CD4-positive, alpha-beta memory T cell (primary cell): ENCODE measurements at regions not wholly inside any gene's neighbourhood (a gene's known extent, or its start where the extent isn't known, plus 50 kb on each side); places are given as distances from the start of the nearest gene placed in this dataset.
"Not testable (repeated sequence)": the region's sequence is repeated elsewhere in the genome, so short reads cannot be mapped to it uniquely, and the experiment has no call there.

Experiments
- CTCF ChIA-PET: fragments of 350-600 bp; sonication (Branson Sonifier 250); formaldehyde crosslinking; loops from one replicate; lab custom pipeline; 2021; ENCODE audit warnings: inconsistent platforms; ENCODE audit not compliant: partially characterized antibody; lab: Charles Lee
- POLR2A ChIA-PET: fragments of 350-600 bp; sonication (Branson Sonifier 250); formaldehyde crosslinking; loops from one replicate; lab custom pipeline; 2021; ENCODE audit not compliant: partially characterized antibody; lab: Charles Lee
- DNase-seq, 5 donors: peaks; one replicate each; pipeline versions ENCODE4 v3.0.0 to v3.0.0-alpha.2; 2020 to 2022; ENCODE audit warnings: mixed read lengths in 1 of 5
- H3K27ac ChIP-seq: one replicate; pipeline ENCODE4 v1.7.0; 2013; ENCODE audit warnings: low read depth, low read length
- H3K27me3 ChIP-seq: 2 replicates; pipeline ENCODE4 v1.7.0; 2013; ENCODE audit warnings: mild to moderate bottlenecking, low read length, moderate library complexity; ENCODE audit not compliant: insufficient read depth
- H3K36me3 ChIP-seq: 2 replicates; pipeline ENCODE4 v1.7.0; 2013; ENCODE audit warnings: mild to moderate bottlenecking, low read length, moderate library complexity; ENCODE audit not compliant: insufficient read depth
- H3K4me1 ChIP-seq: 2 replicates; pipeline ENCODE4 v1.7.0; 2013; ENCODE audit warnings: mild to moderate bottlenecking, low read length, moderate library complexity; ENCODE audit not compliant: insufficient read depth
- H3K4me3 ChIP-seq, 2 donors: one replicate each; pipeline ENCODE4 v1.7.0; 2013; ENCODE audit warnings: low read length in 2 of 2, mild to moderate bottlenecking in 1 of 2
- H3K9me3 ChIP-seq, 2 donors: one replicate each; pipeline ENCODE4 v1.7.0; 2013; ENCODE audit warnings: low read length in 2 of 2, control low read depth in 1 of 2; ENCODE audit not compliant: control insufficient read depth in 1 of 2
- H3K27ac Mint-ChIP-seq, 7 donors: one replicate each; pipeline ENCODE4 v1.8.0; 2020 to 2021; ENCODE audit warnings: mixed read lengths in 7 of 7, mild to moderate bottlenecking in 6 of 7, inconsistent platforms in 3 of 7, moderate library complexity in 3 of 7
- H3K27me3 Mint-ChIP-seq, 2 donors: one replicate each; pipeline ENCODE4 v1.8.0; 2020 to 2021; ENCODE audit warnings: mixed read lengths in 2 of 2
- H3K36me3 Mint-ChIP-seq, 2 donors: one replicate each; pipeline ENCODE4 v1.8.0; 2020 to 2021; ENCODE audit warnings: mixed read lengths in 2 of 2, inconsistent platforms in 1 of 2, mild to moderate bottlenecking in 1 of 2
- H3K4me1 Mint-ChIP-seq, 4 donors: one replicate each; pipeline ENCODE4 v1.8.0; 2020 to 2021; ENCODE audit warnings: mixed read lengths in 4 of 4, mild to moderate bottlenecking in 1 of 4
- H3K4me3 Mint-ChIP-seq, 8 donors: one replicate each; pipeline ENCODE4 v1.8.0; 2020 to 2021; ENCODE audit warnings: mixed read lengths in 8 of 8, mild to moderate bottlenecking in 7 of 8, moderate library complexity in 6 of 8, inconsistent platforms in 3 of 8
- H3K9me3 Mint-ChIP-seq, 8 donors: one replicate each; pipeline ENCODE4 v1.8.0; 2020 to 2021; ENCODE audit warnings: mixed read lengths in 8 of 8, mild to moderate bottlenecking in 5 of 8, inconsistent platforms in 3 of 8, moderate library complexity in 1 of 8
- intact Hi-C: fragments of 100-400 bp; cut with micrococcal nuclease; formaldehyde crosslinking; loops from one replicate; pipeline ENCODE4 v1.15.1; 2023

DNA sequence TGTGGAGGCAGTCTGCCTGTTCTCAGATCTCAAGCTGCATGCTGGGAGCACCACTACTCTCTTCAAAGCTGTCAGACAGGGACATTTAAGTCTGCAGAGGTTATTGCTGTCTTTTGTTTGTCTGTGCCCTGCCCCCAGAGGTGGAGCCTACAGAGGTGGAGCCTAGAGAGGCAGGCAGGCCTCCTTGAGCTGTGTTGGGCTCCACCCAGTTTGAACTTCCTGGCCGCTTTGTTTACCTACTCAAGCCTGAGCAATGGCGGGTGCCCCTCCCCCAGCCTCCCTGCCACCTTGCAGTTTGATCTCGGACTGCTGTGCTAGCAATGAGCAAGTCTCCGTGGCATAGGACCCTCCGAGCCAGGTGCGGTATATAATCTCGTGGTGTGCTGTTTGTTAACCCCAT, 64.9 kb upstream of the PARP8 start:
- POLR2A ChIA-PET = interaction anchor here (1.4 to 3.0 kb wide), 3 partner anchors 9 to 65 kb away, joined by 4 to 14 read pairs (median 4); partner anchors contain the start of gene PARP8
- CTCF ChIA-PET, H3K4me3 ChIP-seq, H3K27ac ChIP-seq, H3K36me3 ChIP-seq, H3K9me3 ChIP-seq, H3K27me3 Mint-ChIP-seq, H3K27me3 ChIP-seq, H3K4me1 ChIP-seq, intact Hi-C loops: not testable (repeated sequence)
- Mint-ChIP-seq H3K4me3 (peak overlapping the region in 6 of 8 donors; percentile 31 to 53 (median 50)), H3K27ac (peak overlapping the region in 3 of 7 donors; percentile 27 to 47 (median 41)), H3K9me3 (peaks cover 0 to 42% (median 28%) of the 10 kb centered on the region in 8 donors), H3K4me1 (peaks cover 14 to 38% (median 25%) of the 10 kb centered on the region in 4 donors), H3K36me3 (peaks cover 10 to 13% of the 10 kb centered on the region in 2 donors)
- peak; percentile 29 to 60 (median 33) for DNase-seq

GRCh38 chr5:50606179-50606578, 60.3 kb upstream of the PARP8 start:
- Mint-ChIP-seq H3K36me3 (no peaks in the 10 kb centered on the region), H3K27ac (no peak overlapping the region), H3K9me3 (peaks cover 0 to 6% (median 0%) of the 10 kb centered on the region in 8 donors), H3K4me1 (peaks cover 9 to 30% (median 20%) of the 10 kb centered on the region in 4 donors), H3K27me3 (peaks cover 0 to 1% of the 10 kb centered on the region in 2 donors), H3K4me3 (no peak overlapping the region)
- ChIA-PET CTCF (no interaction called here), POLR2A (interaction anchor here (1.6 kb wide), 1 partner anchor 20 kb away, joined by 3 read pairs; no protein-coding TSS in a partner anchor)
- no peaks in the 10 kb centered on the region for H3K27me3 ChIP-seq
- no peaks in the 10 kb centered on the region for H3K36me3 ChIP-seq
- peaks cover 8% of the 10 kb centered on the region for H3K4me1 ChIP-seq
- no peak for DNase-seq
- H3K9me3 ChIP-seq = no peaks in the 10 kb centered on the region
- no peak overlapping the region for H3K4me3 ChIP-seq
- H3K27ac ChIP-seq = no peak overlapping the region
- intact Hi-C loops = no loop called here

- H3K9me3 ChIP-seq, DNase-seq, H3K36me3 Mint-ChIP-seq, H3K27me3 ChIP-seq, H3K4me3 Mint-ChIP-seq, H3K9me3 Mint-ChIP-seq, H3K27me3 Mint-ChIP-seq, H3K27ac Mint-ChIP-seq, H3K4me1 ChIP-seq, CTCF ChIA-PET, H3K36me3 ChIP-seq, H3K27ac ChIP-seq, H3K4me3 ChIP-seq, POLR2A ChIA-PET, intact Hi-C loops: not testable (repeated sequence)
- peaks cover 4 to 19% (median 13%) of the 10 kb centered on the region in 4 donors for H3K4me1 Mint-ChIP-seq
Measured at GRCh38 chr5:50607456-50607855, 59.0 kb upstream of the PARP8 start.

GRCh38 chr5:50607953-50608705, 58.3 kb upstream of the PARP8 start:
- H3K4me1 ChIP-seq, H3K4me3 Mint-ChIP-seq, DNase-seq, H3K9me3 ChIP-seq, POLR2A ChIA-PET, H3K4me3 ChIP-seq, H3K9me3 Mint-ChIP-seq, CTCF ChIA-PET, H3K36me3 Mint-ChIP-seq, H3K36me3 ChIP-seq, H3K27me3 ChIP-seq, H3K27ac Mint-ChIP-seq, intact Hi-C loops, H3K27me3 Mint-ChIP-seq, H3K27ac ChIP-seq: not testable (repeated sequence)
- peaks cover 3 to 13% (median 8%) of the 10 kb centered on the region in 4 donors for H3K4me1 Mint-ChIP-seq

DNA sequence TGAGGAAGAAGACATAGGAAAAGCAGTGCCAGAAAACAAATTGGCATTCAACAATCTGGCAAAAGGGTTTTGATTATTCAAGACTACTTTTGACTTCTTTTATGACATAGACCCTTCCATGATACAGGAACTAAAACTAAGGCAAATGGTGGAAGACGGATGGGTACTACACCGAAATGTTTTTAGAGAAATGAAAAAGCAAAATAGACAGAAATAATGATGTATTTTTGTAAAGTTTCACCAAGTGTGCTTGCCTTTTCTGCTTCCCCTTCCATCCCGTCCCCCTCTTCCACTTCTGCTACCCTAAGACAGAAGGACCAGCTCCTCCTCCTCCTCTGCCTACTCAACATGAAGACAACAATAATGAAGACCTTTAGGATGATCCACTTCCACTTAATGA, 53.4 kb upstream of the PARP8 start:
- CTCF ChIA-PET, H3K4me1 Mint-ChIP-seq, H3K4me1 ChIP-seq: not testable (repeated sequence)

More for the DNA sequence above, 53.4 kb upstream of the PARP8 start:
- H3K9me3 ChIP-seq, H3K4me3 Mint-ChIP-seq, H3K36me3 ChIP-seq, H3K27ac Mint-ChIP-seq, H3K4me3 ChIP-seq, H3K36me3 Mint-ChIP-seq, POLR2A ChIA-PET, H3K27me3 Mint-ChIP-seq, H3K9me3 Mint-ChIP-seq, DNase-seq, H3K27ac ChIP-seq, H3K27me3 ChIP-seq, intact Hi-C loops: not testable (repeated sequence)
